Left colon (tissue), 2 donors: ENCODE measurements at regions not wholly inside any gene's neighbourhood (a gene's known extent, or its start where the extent isn't known, plus 50 kb on each side); places are given as distances from the start of the nearest gene placed in this dataset.

ENCODE experiments used
- ATAC-seq: fragments of 200-7000 bp; cut with Tn5 transposase; one replicate; pipeline ENCODE4 v1.9.1; 2020; ENCODE audit warnings: mild to moderate bottlenecking, moderate library complexity
- DNase-seq, 2 donors: peaks; one replicate each; pipeline ENCODE4 v3.0.0-alpha.2; 2020
- intact Hi-C, 2 donors: fragments of 100-400 bp; cut with DNase I in 1 of 2; cut with micrococcal nuclease in 1 of 2; formaldehyde crosslinking; loops; one replicate each; pipeline versions ENCODE4 v1.11.2 to v1.14.0; 2022; cut with DNase I, micrococcal nuclease
- microRNA-seq, 2 donors: library from miRNA; unstranded; fragments of <30 nt; microRNA quantifications; one replicate each; pipeline versions ENCODE4 v1.1.0 to v1.2.0, GENCODE V29; 2020
- donor health status: DM: no; HTN: no; CAD: no.
- donor health status: DM: yes; HTN: yes; CAD: no.

- intact Hi-C loops: loop anchor here in 1 of 2 donors (10.0 kb wide), 1 partner anchor 58 kb away; no protein-coding TSS in a partner anchor
- DNase-seq: peak; percentile 55 to 72
- ATAC-seq: peak; percentile 74
These were observed 69.1 kb downstream of the VCPKMT start for GRCh38 chr14:50047274-50047676.

DNA sequence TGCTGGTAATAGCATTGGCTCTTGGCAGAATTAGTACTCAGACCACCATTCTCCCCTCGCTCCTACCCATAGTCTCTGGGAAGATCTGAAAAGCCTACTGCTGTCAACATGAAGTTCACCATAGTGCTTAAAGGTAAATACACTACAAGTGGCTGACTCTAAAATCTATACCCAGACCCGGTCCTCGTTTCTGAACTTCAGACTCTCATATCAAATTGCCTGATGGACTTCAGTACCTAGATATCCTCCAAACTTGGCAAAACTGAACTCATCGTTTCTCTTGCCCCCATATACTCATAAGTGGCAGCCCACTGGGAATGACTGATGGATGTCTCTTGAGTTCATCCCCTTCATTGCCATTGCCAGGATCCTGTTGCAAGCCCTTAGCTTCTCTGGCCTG, 67.3 kb downstream of the VCPKMT start:
- intact Hi-C loops: loop anchor here in 1 of 2 donors (10.0 kb wide), 1 partner anchor 56 kb away; no protein-coding TSS in a partner anchor
- DNase-seq: no peak
- ATAC-seq: no peak

GRCh38 chr14:50049703-50050570, 66.4 kb downstream of the VCPKMT start:
- intact Hi-C loops: loop anchor here in 1 of 2 donors (10.0 kb wide), 1 partner anchor 55 kb away; no protein-coding TSS in a partner anchor
- ATAC-seq (no peak), DNase-seq (no peak)

GRCh38 chr14:50051106-50051505, 65.3 kb downstream of the VCPKMT start:
- intact Hi-C loops: no loop called here
- ATAC-seq (no peak), DNase-seq (no peak)

DNA sequence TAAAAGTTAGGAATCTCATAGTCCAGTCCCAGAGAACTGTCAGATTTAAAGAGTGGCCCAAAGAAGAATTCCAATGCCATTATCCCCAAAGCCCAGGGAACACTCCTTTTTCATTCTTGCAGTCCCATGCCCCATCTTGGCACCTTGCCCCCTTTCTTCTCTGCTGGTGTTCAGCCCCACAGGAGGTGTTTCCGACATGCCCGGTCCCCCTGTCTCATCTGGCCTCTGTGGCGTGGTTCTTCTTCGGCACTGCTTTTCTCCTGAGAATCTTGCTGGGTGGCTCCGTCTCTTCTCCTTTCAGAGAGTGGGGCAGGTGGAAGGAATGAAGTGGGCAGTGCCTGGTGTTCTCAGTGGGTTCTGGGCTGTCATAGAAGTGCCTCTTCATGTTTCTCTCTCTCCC, 64.7 kb downstream of the VCPKMT start:
- no peak for ATAC-seq
- no peak for DNase-seq
- intact Hi-C loops: no loop called here

GRCh38 chr14:50052517-50052916, 63.9 kb downstream of the VCPKMT start:
- intact Hi-C loops: no loop called here
- no peak for ATAC-seq
- no peak for DNase-seq

- no peak for ATAC-seq
- intact Hi-C loops: no loop called here
These were observed 62.4 kb downstream of the VCPKMT start for GRCh38 chr14:50053935-50054334.

GRCh38 chr14:50055461-50056228, 60.7 kb downstream of the VCPKMT start:
- ATAC-seq (no peak), DNase-seq (peak in 1 of 2 donors; percentile 22)
- intact Hi-C loops: no loop called here

More at GRCh38 chr14:50053935-50054334, 62.4 kb downstream of the VCPKMT start:
- DNase-seq: no peak

GRCh38 chr14:50056435-50056834, 59.9 kb downstream of the VCPKMT start:
- DNase-seq (peak in 1 of 2 donors; percentile 12), ATAC-seq (no peak)
- intact Hi-C loops: no loop called here

GRCh38 chr14:50057331-50057730, 59.0 kb downstream of the VCPKMT start:
- no peak for DNase-seq
- peak; percentile 3 for ATAC-seq
- intact Hi-C loops: no loop called here

DNA sequence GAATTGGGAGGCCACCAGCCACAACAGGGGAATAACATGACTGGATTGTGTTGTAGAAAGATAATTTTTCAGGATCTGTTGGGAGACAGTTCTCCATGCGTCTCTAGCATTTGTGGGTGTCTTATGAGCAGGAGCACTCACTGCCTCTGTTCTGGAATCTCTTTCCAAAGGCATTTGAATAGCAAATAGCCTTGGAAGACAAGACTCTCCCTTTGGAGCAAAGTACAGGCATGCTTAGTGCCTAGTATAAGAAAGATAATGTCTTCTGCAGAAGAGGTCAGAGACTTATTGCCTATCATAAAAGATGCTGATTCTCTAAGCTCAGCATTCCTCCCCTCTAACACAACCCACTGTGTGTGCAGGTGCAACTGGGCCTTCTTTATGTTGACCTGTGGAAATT, 58.3 kb downstream of the VCPKMT start:
- intact Hi-C loops: no loop called here
- ATAC-seq (peak; percentile 71), DNase-seq (peak in 1 of 2 donors; percentile 20)

Small RNA genes lying in the stretch of these regions (microRNA-seq; reads per million reads assigned to microRNA genes)
- gene MIR6076: 0 reads per million in 2 donors
